AG10803 (cell line): ENCODE measurements at regions not wholly inside any gene's neighbourhood (a gene's known extent, or its start where the extent isn't known, plus 50 kb on each side); places are given as distances from the start of the nearest gene placed in this dataset.

Source experiments
- DNase-seq: peaks from one replicate; pipeline ENCODE4 v3.0.0; 2010; ENCODE audit warnings: low read depth
- H3K4me3 ChIP-seq: 2 replicates; pipeline ENCODE4 v1.5.1; 2011; ENCODE audit warnings: mild to moderate bottlenecking, low read length, control low read depth
- TF ChIP-seq, protein P1 (sequence below): conservative IDR thresholded peaks from 2 replicates; pipeline ENCODE4 v1.5.1; 2011; ENCODE audit warnings: mild to moderate bottlenecking, low read length, control low read depth, inconsistent platforms

DNA sequence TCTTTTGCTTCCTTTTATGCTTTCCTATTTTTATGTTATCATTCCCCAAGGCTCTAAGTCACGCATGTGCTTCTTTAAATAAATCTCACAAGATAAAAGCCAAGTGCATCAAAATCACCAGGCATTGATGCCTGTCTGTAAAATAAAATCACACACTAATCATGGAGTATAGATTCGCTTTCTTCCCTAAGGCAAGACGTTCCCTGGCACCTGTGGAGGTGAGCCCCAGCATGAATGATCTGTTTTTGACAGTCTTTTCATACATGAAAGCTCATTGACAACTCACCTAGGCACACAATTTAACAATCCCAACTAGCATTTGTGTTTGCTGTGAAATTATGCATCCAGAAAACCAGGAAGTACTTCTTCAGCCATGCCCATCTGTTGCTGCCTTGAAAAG lies 146.9 kb upstream of the DMAC1 start:
- no peak for DNase-seq
- TF ChIP-seq, protein P1, sequence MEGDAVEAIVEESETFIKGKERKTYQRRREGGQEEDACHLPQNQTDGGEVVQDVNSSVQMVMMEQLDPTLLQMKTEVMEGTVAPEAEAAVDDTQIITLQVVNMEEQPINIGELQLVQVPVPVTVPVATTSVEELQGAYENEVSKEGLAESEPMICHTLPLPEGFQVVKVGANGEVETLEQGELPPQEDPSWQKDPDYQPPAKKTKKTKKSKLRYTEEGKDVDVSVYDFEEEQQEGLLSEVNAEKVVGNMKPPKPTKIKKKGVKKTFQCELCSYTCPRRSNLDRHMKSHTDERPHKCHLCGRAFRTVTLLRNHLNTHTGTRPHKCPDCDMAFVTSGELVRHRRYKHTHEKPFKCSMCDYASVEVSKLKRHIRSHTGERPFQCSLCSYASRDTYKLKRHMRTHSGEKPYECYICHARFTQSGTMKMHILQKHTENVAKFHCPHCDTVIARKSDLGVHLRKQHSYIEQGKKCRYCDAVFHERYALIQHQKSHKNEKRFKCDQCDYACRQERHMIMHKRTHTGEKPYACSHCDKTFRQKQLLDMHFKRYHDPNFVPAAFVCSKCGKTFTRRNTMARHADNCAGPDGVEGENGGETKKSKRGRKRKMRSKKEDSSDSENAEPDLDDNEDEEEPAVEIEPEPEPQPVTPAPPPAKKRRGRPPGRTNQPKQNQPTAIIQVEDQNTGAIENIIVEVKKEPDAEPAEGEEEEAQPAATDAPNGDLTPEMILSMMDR = no peak
- no peak overlapping the region for H3K4me3 ChIP-seq

DNA sequence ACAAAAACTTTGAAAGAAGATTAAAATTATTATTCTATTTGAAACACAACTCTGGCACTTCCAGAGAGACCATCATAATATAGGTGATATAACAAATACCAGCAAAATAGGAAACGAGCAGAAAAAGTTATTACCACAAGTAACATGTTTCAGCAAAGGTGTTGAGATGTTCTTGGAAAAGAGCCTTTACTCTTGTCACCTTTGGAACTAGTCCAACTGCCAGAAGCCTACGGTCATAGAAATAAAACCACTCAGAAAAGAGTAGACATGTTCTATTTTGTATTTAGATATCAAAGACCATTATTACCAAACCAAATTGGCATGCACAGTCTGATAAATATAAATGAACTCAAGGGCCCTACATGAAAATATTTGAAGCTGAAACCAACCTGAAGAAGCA lies 145.0 kb upstream of the DMAC1 start:
- TF ChIP-seq, protein P1 = no peak
- H3K4me3 ChIP-seq = no peak overlapping the region
- DNase-seq = no peak

DNA sequence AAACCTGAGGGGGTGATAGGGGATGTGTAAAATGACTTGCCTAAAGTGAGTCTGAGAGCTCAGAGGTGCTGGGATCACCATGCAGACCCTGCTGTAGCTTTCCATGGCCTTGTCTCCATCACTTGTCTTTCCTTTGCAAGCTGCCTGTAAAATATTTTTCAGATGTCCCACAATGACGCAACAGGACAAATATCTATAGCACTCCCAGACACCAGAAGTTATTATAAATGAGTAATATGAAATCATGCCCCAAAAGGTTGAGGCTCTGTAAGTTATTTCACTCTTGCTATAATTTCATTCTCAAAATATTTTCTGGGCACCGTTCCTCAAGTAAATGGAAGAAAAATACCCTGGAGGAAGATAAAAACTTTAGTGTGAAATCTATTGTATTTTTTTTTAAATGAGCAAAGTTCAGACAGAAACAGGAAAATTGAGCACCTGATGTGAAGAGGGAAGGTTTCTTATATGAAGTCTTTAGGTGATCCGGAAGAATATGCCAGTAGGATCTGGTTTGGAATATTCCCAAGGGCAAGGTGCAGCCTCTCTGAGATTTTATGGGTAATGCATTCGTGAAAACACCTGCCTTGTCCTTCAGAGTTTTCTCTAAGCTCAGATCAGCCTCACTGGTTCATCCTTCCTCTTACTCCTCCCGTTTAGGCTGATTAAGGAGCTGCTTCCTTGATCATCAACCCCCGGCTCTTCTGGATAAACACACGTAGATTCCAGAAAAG lies 138.3 kb upstream of the DMAC1 start:
- TF ChIP-seq, protein P1 = no peak
- DNase-seq = no peak
- no peak overlapping the region for H3K4me3 ChIP-seq

DNA sequence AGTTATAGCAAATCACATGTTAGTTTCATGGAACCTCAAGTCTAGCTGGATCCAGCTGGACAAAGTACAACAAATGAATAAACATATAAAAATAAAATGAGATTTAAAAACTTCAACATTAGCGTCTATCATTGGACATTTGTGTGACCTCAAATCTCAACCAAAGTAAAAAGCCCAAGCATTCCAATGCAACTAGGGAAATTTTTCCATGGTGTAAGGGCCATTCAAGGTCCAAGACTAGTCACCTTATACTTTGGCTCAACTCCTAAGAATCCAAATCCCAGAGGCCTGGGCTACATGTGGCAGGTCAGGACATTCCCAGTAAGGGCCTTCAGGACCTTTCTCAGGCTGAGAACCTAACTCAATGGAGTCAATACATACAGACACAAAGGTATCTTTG lies 137.4 kb upstream of the DMAC1 start:
- TF ChIP-seq, protein P1 = no peak
- H3K4me3 ChIP-seq = no peak overlapping the region
- no peak for DNase-seq

DNA sequence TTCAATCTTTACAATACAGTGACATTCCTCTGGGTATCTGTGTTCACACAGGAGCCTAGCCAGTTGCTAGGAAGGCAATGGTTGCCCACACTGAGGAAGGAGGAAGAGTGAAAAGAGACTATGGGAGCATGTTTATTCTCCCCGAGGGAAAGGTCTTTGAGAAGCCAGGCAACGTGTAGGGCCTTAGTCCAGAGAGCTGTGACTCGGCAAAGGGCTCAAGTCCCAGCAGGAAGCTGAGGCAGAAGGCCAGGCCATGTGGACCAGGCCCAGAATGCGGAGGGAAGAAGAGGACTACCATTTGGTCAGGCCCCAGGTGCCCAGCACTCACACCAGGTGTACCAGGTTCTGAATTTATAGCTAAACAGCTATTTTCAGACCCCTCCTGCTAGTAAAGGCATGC lies 136.6 kb upstream of the DMAC1 start:
- TF ChIP-seq, protein P1 = no peak
- DNase-seq = no peak
- no peak overlapping the region for H3K4me3 ChIP-seq

DNA sequence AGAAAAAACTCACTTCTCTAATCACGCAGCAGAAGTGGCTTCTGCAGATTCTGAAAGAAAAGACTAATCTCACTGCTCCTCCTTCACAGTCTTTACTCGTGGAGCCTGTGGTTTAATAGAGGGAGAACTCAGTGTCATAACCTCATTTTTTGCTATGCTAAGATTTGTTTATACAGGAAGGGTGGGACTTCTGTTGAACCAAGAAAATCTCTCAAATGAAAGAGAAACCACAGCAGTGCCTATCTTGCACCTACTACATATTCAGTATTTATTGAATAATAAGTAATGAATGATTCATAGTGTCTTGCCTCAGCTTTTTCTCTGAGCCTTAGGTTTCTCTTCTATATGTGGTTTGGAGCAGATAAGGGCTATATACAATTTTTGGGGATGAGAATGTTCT lies 136.1 kb upstream of the DMAC1 start:
- DNase-seq = no peak
- H3K4me3 ChIP-seq = no peak overlapping the region
- TF ChIP-seq, protein P1 = no peak

DNA sequence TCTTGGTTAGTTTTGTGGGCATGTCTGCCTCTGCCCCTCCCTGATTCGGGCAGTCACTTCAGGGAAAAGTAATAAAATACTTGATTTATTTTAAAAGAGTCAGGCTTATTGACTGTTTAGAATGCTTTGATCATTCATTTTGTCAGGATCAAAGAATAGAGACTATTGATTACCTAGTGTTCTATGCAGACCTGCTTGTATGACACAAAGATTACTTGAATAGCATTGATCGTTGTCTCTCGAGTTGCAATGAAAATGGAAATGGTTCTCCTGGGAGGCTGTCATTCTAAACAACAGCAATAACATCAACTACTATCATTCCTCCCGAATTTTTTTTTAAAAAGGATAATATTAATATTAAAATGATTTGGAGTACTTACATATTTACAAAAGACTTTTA lies 133.2 kb upstream of the DMAC1 start:
- no peak overlapping the region for H3K4me3 ChIP-seq
- no peak for DNase-seq
- TF ChIP-seq, protein P1 = no peak
